Left lung (tissue), 4 donors: ENCODE measurements at regions not wholly inside any gene's neighbourhood (a gene's known extent, or its start where the extent isn't known, plus 50 kb on each side); places are given as distances from the start of the nearest gene placed in this dataset.
"Not testable (repeated sequence)": the region's sequence is repeated elsewhere in the genome, so short reads cannot be mapped to it uniquely, and the experiment has no call there.

Experiments used
- ATAC-seq: fragments of 200-7000 bp; cut with Tn5 transposase; one replicate; pipeline ENCODE4 v1.9.1; 2020; ENCODE audit warnings: moderate library complexity
- DNase-seq, 4 donors: peaks; one replicate each; pipeline ENCODE4 v3.0.0-alpha.2; 2013 to 2020
- H3K27ac ChIP-seq, 2 donors: fragments of 200-600 bp; sonication (generic) in 1 of 2; one replicate each; pipeline versions ENCODE4 v1.5.0 to v1.8.0; 2020 to 2021
- H3K27me3 ChIP-seq, 2 donors: fragments of 200-600 bp; sonication (generic) in 1 of 2; one replicate each; pipeline versions ENCODE4 v1.5.0 to v1.8.0; 2020 to 2021
- H3K36me3 ChIP-seq, 2 donors: fragments of 200-600 bp; sonication (generic) in 1 of 2; one replicate each; pipeline versions ENCODE4 v1.5.0 to v1.8.0; 2020 to 2021
- H3K4me1 ChIP-seq, 2 donors: fragments of 200-600 bp; one replicate each; pipeline ENCODE4 v1.8.0; 2021
- H3K4me3 ChIP-seq, 2 donors: fragments of 200-600 bp; sonication (generic) in 1 of 2; one replicate each; pipeline versions ENCODE4 v1.5.0 to v1.8.0; 2020 to 2021; ENCODE audit warnings: mild to moderate bottlenecking in 1 of 2
- H3K9me3 ChIP-seq, 2 donors: fragments of 200-600 bp; sonication (generic) in 1 of 2; one replicate each; pipeline versions ENCODE4 v1.5.0 to v1.8.0; 2020 to 2021
- CTCF ChIP-seq, 2 donors: fragments of 200-600 bp; sonication (generic) in 1 of 2; IDR thresholded peaks; one replicate each; pipeline versions ENCODE4 v1.5.0 to v1.8.0; 2021; ENCODE audit warnings: antibody characterized with exemption in 2 of 2
- intact Hi-C, 2 donors: fragments of 100-400 bp; cut with DNase I; formaldehyde crosslinking; loops; one replicate each; pipeline versions ENCODE4 v1.11.2 to v1.14.2; 2022
- donor health status: DM: no; HTN: yes; CAD: no.
- donor health status: DM: no; HTN: no; CAD: no.

- peaks cover 0 to 3% of the 10 kb centered on the region in 2 donors for H3K27me3 ChIP-seq
- no peaks in the 10 kb centered on the region for H3K4me1 ChIP-seq
- no peak for TF ChIP-seq CTCF (IDR thresholded peaks at IDR 0.05)
- H3K36me3 ChIP-seq = no peaks in the 10 kb centered on the region
- no peak overlapping the region for H3K27ac ChIP-seq
- H3K9me3 ChIP-seq = no peaks in the 10 kb centered on the region
- DNase-seq (no peak), ATAC-seq (no peak)
- no peak overlapping the region for H3K4me3 ChIP-seq
- intact Hi-C loops = no loop called here
Measured at GRCh38 chrX:13215729-13216128, 104.1 kb downstream of the ATXN3L start.

GRCh38 chrX:13212191-13212651 lies 107.6 kb downstream of the ATXN3L start:
- H3K36me3 ChIP-seq = no peaks in the 10 kb centered on the region
- no peak overlapping the region for H3K4me3 ChIP-seq
- peak overlapping the region in 1 of 2 donors; percentile 13 for H3K27ac ChIP-seq
- intact Hi-C loops = no loop called here
- no peak for TF ChIP-seq CTCF (IDR thresholded peaks at IDR 0.05)
- DNase-seq = peak in 1 of 4 donors; percentile 64
- no peaks in the 10 kb centered on the region for H3K27me3 ChIP-seq
- no peaks in the 10 kb centered on the region for H3K9me3 ChIP-seq
- ATAC-seq = no peak
- no peaks in the 10 kb centered on the region for H3K4me1 ChIP-seq

GRCh38 chrX:13210142-13210541 lies 109.7 kb downstream of the ATXN3L start:
- H3K4me3 ChIP-seq, H3K4me1 ChIP-seq, ATAC-seq, H3K27ac ChIP-seq, H3K9me3 ChIP-seq, DNase-seq, H3K27me3 ChIP-seq, intact Hi-C loops, H3K36me3 ChIP-seq: not testable (repeated sequence)

GRCh38 chrX:13209704-13210103 lies 110.1 kb downstream of the ATXN3L start:
- H3K27ac ChIP-seq, DNase-seq, intact Hi-C loops, H3K9me3 ChIP-seq, ATAC-seq, H3K4me3 ChIP-seq, H3K4me1 ChIP-seq, H3K27me3 ChIP-seq, H3K36me3 ChIP-seq: not testable (repeated sequence)

GRCh38 chrX:13208281-13208935 lies 111.4 kb downstream of the ATXN3L start:
- intact Hi-C loops = no loop called here
- no peaks in the 10 kb centered on the region for H3K9me3 ChIP-seq

GRCh38 chrX:13203271-13203670 lies 116.6 kb downstream of the ATXN3L start:
- no peak for DNase-seq
- H3K9me3 ChIP-seq = no peaks in the 10 kb centered on the region
- no peaks in the 10 kb centered on the region for H3K36me3 ChIP-seq
- H3K4me1 ChIP-seq = no peaks in the 10 kb centered on the region
- intact Hi-C loops = no loop called here
- H3K4me3 ChIP-seq = no peak overlapping the region
- H3K27me3 ChIP-seq = no peaks in the 10 kb centered on the region
- no peak overlapping the region for H3K27ac ChIP-seq
- no peak for TF ChIP-seq CTCF (IDR thresholded peaks at IDR 0.05)
- peak; percentile 12 for ATAC-seq

More at GRCh38 chrX:13208281-13208935, 111.4 kb downstream of the ATXN3L start:
- no peak for DNase-seq
- Histone ChIP-seq H3K4me3 (no peak overlapping the region), H3K36me3 (no peaks in the 10 kb centered on the region), H3K4me1 (no peaks in the 10 kb centered on the region), H3K27ac (no peak overlapping the region), H3K27me3 (no peaks in the 10 kb centered on the region)
- no peak for ATAC-seq
- no peak for TF ChIP-seq CTCF (IDR thresholded peaks at IDR 0.05)
